ENCODE measurements at regions not wholly inside any gene's neighbourhood (a gene's known extent, or its start where the extent isn't known, plus 50 kb on each side); places are given as distances from the start of the nearest gene placed in this dataset.

DNA sequence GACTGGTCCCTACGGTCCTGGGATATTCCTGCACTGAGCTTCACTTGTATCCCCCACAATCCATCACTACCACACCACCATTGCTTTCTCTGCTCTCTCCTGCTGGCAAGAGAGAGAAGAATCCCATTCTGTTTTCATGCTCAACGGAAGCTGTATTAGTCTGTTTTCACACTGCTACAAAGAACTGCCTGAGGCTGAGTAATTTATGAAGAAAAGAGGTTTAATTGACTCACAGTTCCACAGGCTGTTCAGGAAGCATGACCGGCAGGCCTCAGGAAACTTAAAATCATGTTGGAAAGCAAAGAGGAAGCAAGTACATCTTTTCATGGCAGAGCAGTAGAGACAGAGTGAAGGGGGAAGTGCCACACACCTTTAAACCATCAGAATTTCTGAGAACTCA lies 260.4 kb upstream of the LYZL1 start:
- TF ChIP-seq, protein P1, sequence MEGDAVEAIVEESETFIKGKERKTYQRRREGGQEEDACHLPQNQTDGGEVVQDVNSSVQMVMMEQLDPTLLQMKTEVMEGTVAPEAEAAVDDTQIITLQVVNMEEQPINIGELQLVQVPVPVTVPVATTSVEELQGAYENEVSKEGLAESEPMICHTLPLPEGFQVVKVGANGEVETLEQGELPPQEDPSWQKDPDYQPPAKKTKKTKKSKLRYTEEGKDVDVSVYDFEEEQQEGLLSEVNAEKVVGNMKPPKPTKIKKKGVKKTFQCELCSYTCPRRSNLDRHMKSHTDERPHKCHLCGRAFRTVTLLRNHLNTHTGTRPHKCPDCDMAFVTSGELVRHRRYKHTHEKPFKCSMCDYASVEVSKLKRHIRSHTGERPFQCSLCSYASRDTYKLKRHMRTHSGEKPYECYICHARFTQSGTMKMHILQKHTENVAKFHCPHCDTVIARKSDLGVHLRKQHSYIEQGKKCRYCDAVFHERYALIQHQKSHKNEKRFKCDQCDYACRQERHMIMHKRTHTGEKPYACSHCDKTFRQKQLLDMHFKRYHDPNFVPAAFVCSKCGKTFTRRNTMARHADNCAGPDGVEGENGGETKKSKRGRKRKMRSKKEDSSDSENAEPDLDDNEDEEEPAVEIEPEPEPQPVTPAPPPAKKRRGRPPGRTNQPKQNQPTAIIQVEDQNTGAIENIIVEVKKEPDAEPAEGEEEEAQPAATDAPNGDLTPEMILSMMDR (IDR thresholded peaks at IDR 0.05) = no peak
- TF ChIP-seq POLR2A (IDR thresholded peaks at IDR 0.05) = no peak
- TF ChIP-seq POLR2AphosphoS5 (IDR thresholded peaks at IDR 0.05) = no peak
- no peak for TF ChIP-seq EP300 (IDR thresholded peaks at IDR 0.05)
